HG02840 (cell line): ENCODE measurements at regions not wholly inside any gene's neighbourhood (a gene's known extent, or its start where the extent isn't known, plus 50 kb on each side); places are given as distances from the start of the nearest gene placed in this dataset.

ENCODE experiments used
- ATAC-seq: cut with Tn5 transposase; IDR thresholded peaks from one replicate; pipeline ENCODE4 v1.9.1; 2021; ENCODE audit warnings: mild to moderate bottlenecking, moderate library complexity, moderate number of reproducible peaks; ENCODE audit not compliant: unreplicated experiment, low FRiP score

- ATAC-seq: no peak
Measured at GRCh38 chr12:98408681-98409080, 106.7 kb upstream of the TMPO start.

- no peak for ATAC-seq
Measured at GRCh38 chr12:98409548-98409947, 105.8 kb upstream of the TMPO start.

GRCh38 chr12:98410356-98410755, 105.0 kb upstream of the TMPO start:
- ATAC-seq: no peak

GRCh38 chr12:98416845-98417244, 98.5 kb upstream of the TMPO start:
- ATAC-seq: no peak

- no peak for ATAC-seq
Measured at GRCh38 chr12:98417266-98417665, 98.1 kb upstream of the TMPO start.

GRCh38 chr12:98418357-98419075, 96.9 kb upstream of the TMPO start:
- ATAC-seq: no peak

- ATAC-seq: no peak
Measured at GRCh38 chr12:98419081-98419794, 96.2 kb upstream of the TMPO start.

GRCh38 chr12:98419795-98420404, 95.5 kb upstream of the TMPO start:
- no peak for ATAC-seq

GRCh38 chr12:98420461-98420860, 94.9 kb upstream of the TMPO start:
- ATAC-seq: no peak

GRCh38 chr12:98421316-98421715, 94.1 kb upstream of the TMPO start:
- no peak for ATAC-seq

GRCh38 chr12:98422359-98422758, 93.0 kb upstream of the TMPO start:
- no peak for ATAC-seq

GRCh38 chr12:98422812-98423211, 92.6 kb upstream of the TMPO start:
- no peak for ATAC-seq

GRCh38 chr12:98423963-98424362, 91.4 kb upstream of the TMPO start:
- no peak for ATAC-seq

- ATAC-seq: no peak
Measured at GRCh38 chr12:98424726-98425401, 90.5 kb upstream of the TMPO start.

- ATAC-seq: no peak
Measured at GRCh38 chr12:98425859-98426258, 89.5 kb upstream of the TMPO start.

- ATAC-seq: no peak
Measured at GRCh38 chr12:98431089-98431488, 84.3 kb upstream of the TMPO start.

GRCh38 chr12:98437166-98437565, 78.2 kb upstream of the TMPO start:
- ATAC-seq: no peak

- no peak for ATAC-seq
Measured at GRCh38 chr12:98437806-98438595, 77.4 kb upstream of the TMPO start.

- no peak for ATAC-seq
Measured at GRCh38 chr12:98438656-98439230, 76.6 kb upstream of the TMPO start.

- ATAC-seq: no peak
Measured at GRCh38 chr12:98439471-98439951, 75.9 kb upstream of the TMPO start.
